ENCODE measurements at regions not wholly inside any gene's neighbourhood (a gene's known extent, or its start where the extent isn't known, plus 50 kb on each side); places are given as distances from the start of the nearest gene placed in this dataset.
"Not testable (repeated sequence)": the region's sequence is repeated elsewhere in the genome, so short reads cannot be mapped to it uniquely, and the experiment has no call there.

- Mint-ChIP-seq H3K27me3 (no peaks in the 10 kb centered on the region), H3K36me3 (ENCODE audit: insufficient read depth) (no peaks in the 10 kb centered on the region), H3K4me3 (ENCODE audit: low read depth) (no peak overlapping the region), H3K4me1 (ENCODE audit: low read depth) (no peaks in the 10 kb centered on the region), H3K9me3 (ENCODE audit: low read depth) (no peaks in the 10 kb centered on the region), H3K27ac (no peak overlapping the region)
- TF ChIP-seq CTCF (IDR thresholded peaks at IDR 0.05; ENCODE audit: unreplicated experiment) = no peak
- DNase-seq (ENCODE audit: low spot score, unreplicated experiment) = no peak
Observed at GRCh38 chr12:83932011-83932410, 980.6 kb downstream of the SLC6A15 start.

- Mint-ChIP-seq H3K27ac (no peak overlapping the region), H3K27me3 (no peaks in the 10 kb centered on the region), H3K36me3 (ENCODE audit: insufficient read depth) (no peaks in the 10 kb centered on the region), H3K9me3 (ENCODE audit: low read depth) (no peaks in the 10 kb centered on the region), H3K4me1 (ENCODE audit: low read depth) (no peaks in the 10 kb centered on the region), H3K4me3 (ENCODE audit: low read depth) (no peak overlapping the region)
- no peak for DNase-seq (ENCODE audit: low spot score, unreplicated experiment)
- no peak for TF ChIP-seq CTCF (IDR thresholded peaks at IDR 0.05; ENCODE audit: unreplicated experiment)
Observed at GRCh38 chr12:83931451-83931850, 981.1 kb downstream of the SLC6A15 start.

DNA sequence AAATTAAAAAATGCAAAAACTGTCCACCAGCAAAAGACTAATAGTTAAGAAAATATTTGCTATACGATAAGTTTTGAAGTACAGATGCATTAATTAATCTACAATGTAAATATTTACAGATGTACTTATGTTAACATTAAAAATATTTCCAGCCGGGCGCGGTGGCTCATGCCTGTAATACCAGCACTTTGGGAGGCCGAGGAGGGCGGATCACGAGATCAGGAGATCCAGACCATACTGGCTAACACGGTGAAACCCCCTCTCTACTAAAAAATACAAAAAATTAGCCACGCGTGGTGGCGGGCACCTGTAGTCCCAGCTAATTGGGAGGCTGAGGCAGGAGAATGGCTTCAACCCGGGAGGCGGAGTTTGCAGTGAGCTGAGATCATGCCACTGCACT lies 982.8 kb downstream of the SLC6A15 start:
- not testable (repeated sequence) for H3K4me3 Mint-ChIP-seq (ENCODE audit: low read depth); H3K36me3 Mint-ChIP-seq (ENCODE audit: insufficient read depth); H3K27ac Mint-ChIP-seq; DNase-seq (ENCODE audit: low spot score, unreplicated experiment); H3K9me3 Mint-ChIP-seq (ENCODE audit: low read depth); H3K4me1 Mint-ChIP-seq (ENCODE audit: low read depth); H3K27me3 Mint-ChIP-seq

DNA sequence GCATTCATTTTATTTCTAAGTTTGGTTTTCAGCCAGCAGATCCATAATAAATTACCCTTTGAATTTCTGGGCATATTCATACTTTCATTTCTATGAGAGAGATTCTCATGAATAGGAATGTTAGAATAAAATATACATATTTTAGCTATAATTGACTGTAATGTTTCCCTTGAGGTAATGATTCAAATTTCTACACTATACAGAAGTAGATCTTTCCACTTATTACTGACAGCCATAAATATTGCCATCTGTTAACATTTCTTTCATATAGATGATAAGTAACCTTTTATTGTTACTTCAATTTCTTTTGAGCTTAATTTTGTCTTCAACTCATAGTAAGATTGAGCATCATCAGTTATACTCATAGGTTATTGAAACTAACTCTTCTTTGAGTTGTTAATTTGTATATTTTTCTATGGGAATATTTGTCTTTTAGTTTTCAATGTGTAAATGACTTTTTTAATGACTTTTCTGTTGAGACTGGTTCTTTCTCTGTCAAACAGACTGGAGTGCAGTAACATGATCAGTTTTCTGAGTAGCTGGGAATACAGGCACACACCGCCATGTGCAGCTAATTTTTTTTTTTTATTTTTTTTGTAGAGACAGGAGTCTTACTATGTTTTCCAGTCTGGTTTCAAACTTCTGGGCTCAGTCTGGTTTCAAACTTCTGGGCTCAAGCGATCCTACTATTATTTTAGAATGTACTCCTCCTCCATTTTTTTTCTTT lies 991.6 kb downstream of the SLC6A15 start:
- Mint-ChIP-seq H3K4me1 (ENCODE audit: low read depth) (no peaks in the 10 kb centered on the region), H3K9me3 (ENCODE audit: low read depth) (no peaks in the 10 kb centered on the region), H3K27me3 (no peaks in the 10 kb centered on the region), H3K27ac (no peak overlapping the region), H3K36me3 (ENCODE audit: insufficient read depth) (no peaks in the 10 kb centered on the region), H3K4me3 (ENCODE audit: low read depth) (no peak overlapping the region)
- no peak for TF ChIP-seq CTCF (IDR thresholded peaks at IDR 0.05; ENCODE audit: unreplicated experiment)
- DNase-seq (ENCODE audit: low spot score, unreplicated experiment) = no peak

GRCh38 chr12:83919081-83919480 lies 993.5 kb downstream of the SLC6A15 start:
- Mint-ChIP-seq H3K27me3 (no peaks in the 10 kb centered on the region), H3K9me3 (ENCODE audit: low read depth) (no peaks in the 10 kb centered on the region), H3K36me3 (ENCODE audit: insufficient read depth) (no peaks in the 10 kb centered on the region), H3K4me1 (ENCODE audit: low read depth) (peaks cover 4% of the 10 kb centered on the region), H3K27ac (no peak overlapping the region), H3K4me3 (ENCODE audit: low read depth) (no peak overlapping the region)
- no peak for DNase-seq (ENCODE audit: low spot score, unreplicated experiment)
- TF ChIP-seq CTCF (IDR thresholded peaks at IDR 0.05; ENCODE audit: unreplicated experiment) = no peak

DNA sequence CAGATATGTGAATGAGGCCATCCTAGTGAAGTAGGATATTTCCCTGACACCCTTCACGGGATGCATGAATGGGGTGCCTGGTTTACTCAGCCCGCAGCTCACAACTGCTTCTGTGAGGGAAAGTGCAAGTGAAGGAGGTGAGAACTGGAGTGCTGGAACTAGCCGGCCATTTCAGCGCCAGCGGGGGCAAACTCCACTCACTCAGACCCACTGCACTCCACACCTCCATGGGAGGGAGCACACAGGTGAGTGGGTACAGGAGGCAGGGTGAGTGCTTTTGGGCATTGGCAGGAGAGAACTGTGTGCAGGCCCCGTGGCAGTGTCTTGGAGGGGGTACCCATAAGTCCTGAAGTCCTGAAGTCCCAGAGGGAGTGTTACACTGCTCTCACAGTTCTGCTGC lies 1008.4 kb downstream of the SLC6A15 start:
- no peak for TF ChIP-seq CTCF (IDR thresholded peaks at IDR 0.05; ENCODE audit: unreplicated experiment)
- Mint-ChIP-seq H3K4me3 (ENCODE audit: low read depth) (no peak overlapping the region), H3K36me3 (ENCODE audit: insufficient read depth) (no peaks in the 10 kb centered on the region), H3K9me3 (ENCODE audit: low read depth) (no peaks in the 10 kb centered on the region), H3K27ac (no peak overlapping the region), H3K4me1 (ENCODE audit: low read depth) (no peaks in the 10 kb centered on the region), H3K27me3 (no peaks in the 10 kb centered on the region)
- DNase-seq (ENCODE audit: low spot score, unreplicated experiment) = no peak

Data from progenitor cell of endocrine pancreas (in vitro differentiated cells).